ENCODE measurements at regions not wholly inside any gene's neighbourhood (a gene's known extent, or its start where the extent isn't known, plus 50 kb on each side); places are given as distances from the start of the nearest gene placed in this dataset.

DNA sequence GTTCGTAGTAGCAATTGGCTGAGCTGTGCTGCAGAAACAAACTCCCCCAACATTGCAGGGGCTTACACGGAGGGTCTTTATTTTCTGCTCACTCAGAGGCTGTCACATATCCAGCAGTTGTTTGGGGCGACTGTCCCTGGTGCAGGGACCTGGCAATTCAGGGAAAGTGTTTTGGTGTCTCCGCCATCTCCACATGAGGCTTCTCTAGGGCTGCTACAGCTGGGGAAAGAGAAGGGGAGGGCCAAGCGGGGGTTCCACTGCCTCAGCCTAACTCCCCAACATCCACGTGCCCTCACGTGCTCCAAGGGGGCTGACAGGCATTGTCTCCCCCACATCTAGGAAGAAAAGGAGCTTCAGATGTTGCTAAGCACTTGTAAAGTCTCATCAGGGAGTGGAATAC, 61.3 kb upstream of the NXT1 start:
- Histone ChIP-seq H2BK5ac (ENCODE audit: low read length) (no peak overlapping the region), H2AK5ac (ENCODE audit: low read depth, low read length) (no peak overlapping the region), H3K36me3 (replicated peaks in 1 of 2; ENCODE audit: control insufficient read depth in 2 of 2, insufficient read depth in 2 of 2, low read length in 2 of 2) (no peaks in the 10 kb centered on the region), H3K4me2 (ENCODE audit: insufficient read depth, low read length, poor library complexity, severe bottlenecking) (no peak overlapping the region), H3K4me3 (ENCODE audit: low read length in 2 of 2) (no peak overlapping the region), H3K79me1 (ENCODE audit: low read depth, low read length) (no peaks in the 10 kb centered on the region), H2BK15ac (ENCODE audit: low read length) (no peak overlapping the region), H3K9me3 (replicated peaks in 1 of 2; ENCODE audit: control insufficient read depth in 2 of 2, insufficient read depth in 1 of 2, low read depth in 1 of 2, low read length in 2 of 2) (no peaks in the 10 kb centered on the region), H3K4me1 (ENCODE audit: control insufficient read depth in 2 of 2, insufficient read depth in 1 of 2, low read depth in 1 of 2, low read length in 2 of 2) (peaks cover 0 to 14% of the 10 kb centered on the region in 2 donors), H2AFZ (ENCODE audit: low read length) (no peak overlapping the region), H4K8ac (ENCODE audit: low read depth, low read length) (no peak overlapping the region), H3K27me3 (ENCODE audit: control insufficient read depth in 3 of 3, insufficient read depth in 3 of 3, low read depth in 1 of 3, low read length in 3 of 3) (peaks cover 0 to 17% (median 0%) of the 10 kb centered on the region in 3 experiments), H3K23ac (ENCODE audit: low read depth, low read length, poor library complexity) (no peak overlapping the region), H3K27ac (replicated peaks; ENCODE audit: low read length) (no peak overlapping the region), H3K18ac (ENCODE audit: low read length) (no peak overlapping the region), H4K91ac (ENCODE audit: low read depth, low read length, poor library complexity) (no peak overlapping the region), H2BK12ac (ENCODE audit: low read length) (no peak overlapping the region), H3K4ac (ENCODE audit: low read length) (no peak overlapping the region), H3K9ac (ENCODE audit: low read depth, low read length, poor library complexity) (no peak overlapping the region), H2BK120ac (ENCODE audit: low read depth, low read length) (no peak overlapping the region), H3K14ac (ENCODE audit: low read length) (no peak overlapping the region)
- WGBS, 2 donors (ENCODE audit: extremely low coverage in 2 of 2, insufficient read length in 2 of 2, insufficient replicate concordance in 1 of 2) = no CpG with 5 or more reads among the region's 7 CpGs
- DNase-seq (ENCODE audit: low spot score) = no peak

DNA sequence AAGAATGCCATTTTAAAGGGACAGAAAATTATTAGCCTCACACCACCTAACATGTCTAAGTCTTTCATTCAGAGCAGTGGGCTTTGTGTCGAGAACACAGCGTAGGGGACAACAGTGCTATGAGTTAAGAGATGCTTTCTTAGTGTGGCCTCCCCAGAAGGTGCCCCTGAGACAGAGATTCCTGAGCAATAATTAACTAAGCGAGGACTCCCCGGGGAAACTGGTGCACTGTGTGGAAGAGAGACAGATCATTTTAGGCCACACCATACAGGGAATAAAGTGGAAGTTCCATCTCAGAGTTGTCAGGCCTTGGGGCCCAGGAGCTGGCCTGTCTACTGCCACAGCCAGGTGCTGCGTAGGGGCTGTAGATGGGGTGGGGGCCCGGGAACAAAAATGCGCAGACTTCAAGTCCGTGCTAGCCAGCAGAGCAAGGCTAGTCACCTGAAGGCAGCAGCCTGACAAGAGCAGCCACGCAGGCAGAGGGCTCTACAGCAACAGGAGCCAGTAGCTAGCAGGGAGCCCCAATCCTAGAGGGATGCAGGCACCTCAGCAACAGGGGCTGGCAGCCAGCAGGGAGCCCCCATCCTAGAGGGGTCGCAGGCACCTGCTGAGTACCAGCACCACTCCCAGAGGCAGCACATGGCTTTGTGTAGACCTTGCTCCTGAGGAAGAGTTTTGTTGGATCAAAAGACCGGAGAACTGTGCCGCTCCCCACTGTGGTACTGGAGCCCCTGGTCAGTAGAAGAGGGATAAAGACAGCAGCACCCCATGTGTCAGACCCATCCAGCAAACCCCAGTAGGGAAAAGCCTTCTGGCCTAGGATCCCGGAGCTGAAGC, 63.0 kb upstream of the NXT1 start:
- Histone ChIP-seq H2BK15ac (ENCODE audit: low read length) (no peak overlapping the region), H3K36me3 (replicated peaks in 1 of 2; ENCODE audit: control insufficient read depth in 2 of 2, insufficient read depth in 2 of 2, low read length in 2 of 2) (no peaks in the 10 kb centered on the region), H2BK5ac (ENCODE audit: low read length) (no peak overlapping the region), H3K14ac (ENCODE audit: low read length) (no peak overlapping the region), H2BK120ac (ENCODE audit: low read depth, low read length) (no peak overlapping the region), H3K4me1 (ENCODE audit: control insufficient read depth in 2 of 2, insufficient read depth in 1 of 2, low read depth in 1 of 2, low read length in 2 of 2) (peaks cover 0 to 21% of the 10 kb centered on the region in 2 donors), H3K27me3 (ENCODE audit: control insufficient read depth in 3 of 3, insufficient read depth in 3 of 3, low read depth in 1 of 3, low read length in 3 of 3) (peaks cover 0 to 15% (median 0%) of the 10 kb centered on the region in 3 experiments), H2BK12ac (ENCODE audit: low read length) (no peak overlapping the region), H4K91ac (ENCODE audit: low read depth, low read length, poor library complexity) (no peak overlapping the region), H2AK5ac (ENCODE audit: low read depth, low read length) (peak overlapping the region; percentile 42), H3K4me2 (ENCODE audit: insufficient read depth, low read length, poor library complexity, severe bottlenecking) (no peak overlapping the region), H3K4ac (ENCODE audit: low read length) (no peak overlapping the region), H3K18ac (ENCODE audit: low read length) (peak overlapping the region; percentile 77), H3K9me3 (replicated peaks in 1 of 2; ENCODE audit: control insufficient read depth in 2 of 2, insufficient read depth in 1 of 2, low read depth in 1 of 2, low read length in 2 of 2) (no peaks in the 10 kb centered on the region), H3K79me1 (ENCODE audit: low read depth, low read length) (no peaks in the 10 kb centered on the region), H4K8ac (ENCODE audit: low read depth, low read length) (no peak overlapping the region), H3K4me3 (ENCODE audit: low read length in 2 of 2) (no peak overlapping the region), H3K23ac (ENCODE audit: low read depth, low read length, poor library complexity) (peak overlapping the region; percentile 22), H2AFZ (ENCODE audit: low read length) (no peak overlapping the region), H3K9ac (ENCODE audit: low read depth, low read length, poor library complexity) (no peak overlapping the region), H3K27ac (replicated peaks; ENCODE audit: low read length) (no peak overlapping the region)
- no peak for DNase-seq (ENCODE audit: low spot score)
- no CpG with 5 or more reads among the region's 13 CpGs for WGBS, 2 donors (ENCODE audit: extremely low coverage in 2 of 2, insufficient read length in 2 of 2, insufficient replicate concordance in 1 of 2)

DNA sequence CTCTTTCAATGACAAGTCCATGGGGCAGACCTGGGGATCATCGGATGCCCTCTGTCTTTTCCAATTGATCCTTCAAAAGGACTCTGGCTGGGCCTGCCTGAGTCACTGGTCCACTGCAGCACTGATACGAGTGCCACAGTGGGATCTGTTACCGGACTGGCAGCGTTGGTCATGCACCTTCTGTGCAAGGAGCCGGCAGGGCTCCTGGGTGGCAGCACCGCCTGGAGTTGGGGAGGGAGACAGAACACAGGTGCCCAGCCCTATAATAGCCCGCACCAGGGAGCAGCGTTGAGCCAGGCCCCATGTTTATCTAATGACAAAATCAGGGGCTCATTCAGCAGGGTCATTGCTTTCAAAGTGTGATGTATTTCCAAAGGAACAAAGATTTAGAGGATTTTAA, 64.2 kb upstream of the NXT1 start:
- Histone ChIP-seq H3K9ac (ENCODE audit: low read depth, low read length, poor library complexity) (no peak overlapping the region), H3K9me3 (replicated peaks in 1 of 2; ENCODE audit: control insufficient read depth in 2 of 2, insufficient read depth in 1 of 2, low read depth in 1 of 2, low read length in 2 of 2) (no peaks in the 10 kb centered on the region), H2BK15ac (ENCODE audit: low read length) (no peak overlapping the region), H3K23ac (ENCODE audit: low read depth, low read length, poor library complexity) (no peak overlapping the region), H3K4ac (ENCODE audit: low read length) (no peak overlapping the region), H3K4me3 (ENCODE audit: low read length in 2 of 2) (no peak overlapping the region), H2BK12ac (ENCODE audit: low read length) (no peak overlapping the region), H2AFZ (ENCODE audit: low read length) (no peak overlapping the region), H3K4me2 (ENCODE audit: insufficient read depth, low read length, poor library complexity, severe bottlenecking) (no peak overlapping the region), H3K36me3 (replicated peaks in 1 of 2; ENCODE audit: control insufficient read depth in 2 of 2, insufficient read depth in 2 of 2, low read length in 2 of 2) (no peaks in the 10 kb centered on the region), H4K8ac (ENCODE audit: low read depth, low read length) (peak overlapping the region; percentile 45), H3K27ac (replicated peaks; ENCODE audit: low read length) (no peak overlapping the region), H3K79me1 (ENCODE audit: low read depth, low read length) (no peaks in the 10 kb centered on the region), H3K18ac (ENCODE audit: low read length) (no peak overlapping the region), H3K14ac (ENCODE audit: low read length) (no peak overlapping the region), H4K91ac (ENCODE audit: low read depth, low read length, poor library complexity) (no peak overlapping the region), H2AK5ac (ENCODE audit: low read depth, low read length) (peak overlapping the region; percentile 38), H3K4me1 (ENCODE audit: control insufficient read depth in 2 of 2, insufficient read depth in 1 of 2, low read depth in 1 of 2, low read length in 2 of 2) (peaks cover 0 to 22% of the 10 kb centered on the region in 2 donors), H3K27me3 (ENCODE audit: control insufficient read depth in 3 of 3, insufficient read depth in 3 of 3, low read depth in 1 of 3, low read length in 3 of 3) (peaks cover 0 to 12% (median 0%) of the 10 kb centered on the region in 3 experiments), H2BK120ac (ENCODE audit: low read depth, low read length) (no peak overlapping the region), H2BK5ac (ENCODE audit: low read length) (no peak overlapping the region)
- no peak for DNase-seq (ENCODE audit: low spot score)
- WGBS, 2 donors (ENCODE audit: extremely low coverage in 2 of 2, insufficient read length in 2 of 2, insufficient replicate concordance in 1 of 2) = no CpG with 5 or more reads among the region's 8 CpGs

DNA sequence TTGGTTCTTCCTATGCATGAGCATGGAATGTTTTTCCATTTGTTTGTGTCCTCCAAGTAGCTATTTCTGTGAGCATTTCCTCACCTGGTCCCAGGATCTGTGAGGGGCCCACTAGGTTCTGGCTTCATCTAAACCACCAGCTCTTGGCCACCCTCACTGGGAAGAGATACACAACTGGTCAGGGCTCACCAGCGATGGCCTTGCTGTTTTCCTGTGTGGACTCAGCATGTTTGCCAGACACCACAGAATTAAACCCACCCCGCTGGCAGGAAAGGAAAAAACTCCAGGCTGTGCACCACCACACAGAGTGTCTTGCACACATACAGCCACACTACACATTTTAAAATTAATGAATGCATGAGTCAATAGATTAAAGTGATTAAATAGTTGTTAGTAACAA, 65.1 kb upstream of the NXT1 start:
- no peak overlapping the region for H3K27ac ChIP-seq (replicated peaks; ENCODE audit: low read length)
- no peak overlapping the region for H4K8ac ChIP-seq (ENCODE audit: low read depth, low read length)
- no peak overlapping the region for H3K18ac ChIP-seq (ENCODE audit: low read length)
- H3K14ac ChIP-seq (ENCODE audit: low read length) = no peak overlapping the region
- H2BK120ac ChIP-seq (ENCODE audit: low read depth, low read length) = no peak overlapping the region
- H2BK12ac ChIP-seq (ENCODE audit: low read length) = no peak overlapping the region
- H4K91ac ChIP-seq (ENCODE audit: low read depth, low read length, poor library complexity) = no peak overlapping the region
- H3K79me1 ChIP-seq (ENCODE audit: low read depth, low read length) = no peaks in the 10 kb centered on the region
- H2BK5ac ChIP-seq (ENCODE audit: low read length) = no peak overlapping the region
- no peak overlapping the region for H3K9ac ChIP-seq (ENCODE audit: low read depth, low read length, poor library complexity)
- H3K4ac ChIP-seq (ENCODE audit: low read length) = no peak overlapping the region
- peaks cover 0 to 22% of the 10 kb centered on the region in 2 donors for H3K4me1 ChIP-seq (ENCODE audit: control insufficient read depth in 2 of 2, insufficient read depth in 1 of 2, low read depth in 1 of 2, low read length in 2 of 2)
- H2BK15ac ChIP-seq (ENCODE audit: low read length) = no peak overlapping the region
- H2AFZ ChIP-seq (ENCODE audit: low read length) = no peak overlapping the region
- H3K23ac ChIP-seq (ENCODE audit: low read depth, low read length, poor library complexity) = no peak overlapping the region
- H3K27me3 ChIP-seq (ENCODE audit: control insufficient read depth in 3 of 3, insufficient read depth in 3 of 3, low read depth in 1 of 3, low read length in 3 of 3) = peaks cover 0 to 9% (median 0%) of the 10 kb centered on the region in 3 experiments
- no peak for DNase-seq (ENCODE audit: low spot score)
- H3K4me3 ChIP-seq (ENCODE audit: low read length in 2 of 2) = no peak overlapping the region
- H3K9me3 ChIP-seq (replicated peaks in 1 of 2; ENCODE audit: control insufficient read depth in 2 of 2, insufficient read depth in 1 of 2, low read depth in 1 of 2, low read length in 2 of 2) = no peaks in the 10 kb centered on the region
- H3K4me2 ChIP-seq (ENCODE audit: insufficient read depth, low read length, poor library complexity, severe bottlenecking) = no peak overlapping the region
- no CpG with 5 or more reads among the region's 2 CpGs for WGBS, 2 donors (ENCODE audit: extremely low coverage in 2 of 2, insufficient read length in 2 of 2, insufficient replicate concordance in 1 of 2)
- no peaks in the 10 kb centered on the region for H3K36me3 ChIP-seq (replicated peaks in 1 of 2; ENCODE audit: control insufficient read depth in 2 of 2, insufficient read depth in 2 of 2, low read length in 2 of 2)
- H2AK5ac ChIP-seq (ENCODE audit: low read depth, low read length) = no peak overlapping the region

Data from neuronal stem cell (in vitro differentiated cells).